OCI-LY7 (cell line): ENCODE measurements at regions not wholly inside any gene's neighbourhood (a gene's known extent, or its start where the extent isn't known, plus 50 kb on each side); places are given as distances from the start of the nearest gene placed in this dataset.

ENCODE experiments used
- BruUV-seq: library from RNA; stranded (reverse); fragments of 400-500 nt; replicated peaks from 2 replicates; lab custom pipeline; 2021; lab: Mats Ljungman, UMichigan
- CTCF ChIA-PET: fragments of 300-600 bp; sonication (Branson Sonifier 250); formaldehyde crosslinking; loops from one replicate; lab custom pipeline; 2022; ENCODE audit warnings: antibody characterized with exemption; ENCODE audit not compliant: unreplicated experiment; lab: Charles Lee
- POLR2A ChIA-PET: fragments of 300-600 bp; sonication (Branson Sonifier 250); formaldehyde crosslinking; loops from one replicate; lab custom pipeline; 2022; ENCODE audit warnings: antibody characterized with exemption; lab: Charles Lee
- DNase-seq: peaks from one replicate; pipeline ENCODE4 v3.0.0-alpha.2; 2015; ENCODE audit warnings: low spot score
- H2AFZ ChIP-seq: fragments of 200-600 bp; sonication (generic), shearing (Covaris generic); 2 replicates; pipeline ENCODE4 v1.6.1; 2014; ENCODE audit warnings: mild to moderate bottlenecking, antibody characterized with exemption, low read length, moderate library complexity
- H3K27ac ChIP-seq: fragments of 200-600 bp; sonication (generic); 2 replicates; pipeline ENCODE4 v1.5.1; 2014; ENCODE audit warnings: mixed run types, low read depth, mild to moderate bottlenecking, moderate library complexity, low read length, inconsistent platforms; ENCODE audit not compliant: poor library complexity, severe bottlenecking
- H3K36me3 ChIP-seq: fragments of 200-600 bp; sonication (generic); 2 replicates; pipeline ENCODE4 v1.6.1; 2014; ENCODE audit warnings: mild to moderate bottlenecking, antibody characterized with exemption, low read length, moderate library complexity, mixed read lengths; ENCODE audit not compliant: insufficient read depth
- H3K4me1 ChIP-seq: fragments of 200-600 bp; sonication (generic); 2 replicates; pipeline ENCODE4 v1.5.1; 2014; ENCODE audit warnings: mild to moderate bottlenecking, low read length; ENCODE audit not compliant: insufficient read depth, poor library complexity, severe bottlenecking
- H3K4me2 ChIP-seq: fragments of 200-600 bp; sonication (generic); 2 replicates; pipeline ENCODE4 v1.6.1; 2014; ENCODE audit warnings: mild to moderate bottlenecking, low read length
- H3K4me3 ChIP-seq: fragments of 200-600 bp; sonication (generic); 2 replicates; pipeline ENCODE4 v1.5.1; 2014; ENCODE audit warnings: mild to moderate bottlenecking, low read depth, low read length; ENCODE audit not compliant: poor library complexity, severe bottlenecking
- H3K79me2 ChIP-seq: fragments of 200-600 bp; sonication (generic); 2 replicates; pipeline ENCODE4 v1.6.1; 2016; ENCODE audit warnings: low read depth, mild to moderate bottlenecking, low read length, moderate library complexity, mixed read lengths; ENCODE audit not compliant: insufficient read depth
- H3K9me2 ChIP-seq: fragments of 200-600 bp; sonication (generic); 2 replicates; pipeline ENCODE4 v1.6.1; 2016; ENCODE audit warnings: mild to moderate bottlenecking, low read length, mixed read lengths; ENCODE audit not compliant: insufficient read depth
- H3K9me3 ChIP-seq: fragments of 200-600 bp; sonication (generic); 2 replicates; pipeline ENCODE4 v1.6.1; 2014; ENCODE audit warnings: mild to moderate bottlenecking, mixed run types, low read length, mixed read lengths
- H4K20me1 ChIP-seq: fragments of 200-600 bp; sonication (generic); 2 replicates; pipeline ENCODE4 v1.6.1; 2014; ENCODE audit warnings: mild to moderate bottlenecking, antibody characterized with exemption, low read length, moderate library complexity, mixed read lengths; ENCODE audit not compliant: insufficient read depth
- CTCF ChIP-seq: fragments of 200-600 bp; sonication (generic); conservative IDR thresholded peaks from 2 replicates; pipeline ENCODE4 v1.5.1; 2014; ENCODE audit warnings: mild to moderate bottlenecking, antibody characterized with exemption, low read length, moderate library complexity, mixed read lengths
- EZH2phosphoT487 ChIP-seq: fragments of 200-600 bp; sonication (generic); IDR thresholded peaks from 2 replicates; pipeline ENCODE4 v1.6.1; 2018; ENCODE audit warnings: low read depth, borderline replicate concordance, mild to moderate bottlenecking, mixed run types, antibody characterized with exemption, low read length, moderate library complexity, mixed read lengths
- intact Hi-C: fragments of 100-400 bp; cut with micrococcal nuclease; formaldehyde crosslinking; loops from one replicate; pipeline ENCODE4 v1.10.0; 2022; ENCODE audit not compliant: unreplicated experiment

GRCh38 chr17:53736516-53737240, 86.0 kb upstream of the KIF2B start:
- TF ChIP-seq CTCF (no peak), EZH2phosphoT487 (no peak)
- POLR2A ChIA-PET = interaction anchor here (0.6 to 0.7 kb wide), 2 partner anchors 10 to 262 kb away, joined by 3 read pairs; no protein-coding TSS in a partner anchor
- H3K4me2 ChIP-seq = no peak overlapping the region
- no peaks in the 10 kb centered on the region for H4K20me1 ChIP-seq
- no TSS peak for BruUV-seq
- intact Hi-C loops = no loop called here
- CTCF ChIA-PET = no interaction called here
- H3K36me3 ChIP-seq = no peaks in the 10 kb centered on the region
- no peaks in the 10 kb centered on the region for H3K9me3 ChIP-seq
- no peak overlapping the region for H3K4me3 ChIP-seq
- H3K9me2 ChIP-seq = no peaks in the 10 kb centered on the region; the same call in 1 of the 2 replicates
- H3K27ac ChIP-seq = no peak overlapping the region
- H3K4me1 ChIP-seq = no peaks in the 10 kb centered on the region
- DNase-seq = no peak
- H3K79me2 ChIP-seq = no peaks in the 10 kb centered on the region
- H2AFZ ChIP-seq = peak overlapping the region; percentile 25; the same call in 1 of the 2 replicates

GRCh38 chr17:53724726-53725125, 98.0 kb upstream of the KIF2B start:
- Histone ChIP-seq H3K79me2 (no peaks in the 10 kb centered on the region), H3K4me1 (peaks cover 15% of the 10 kb centered on the region), H3K27ac (no peak overlapping the region), H3K9me2 (no peaks in the 10 kb centered on the region), H3K4me3 (no peak overlapping the region), H2AFZ (no peak overlapping the region), H3K9me3 (peaks cover 5% of the 10 kb centered on the region; the same call in 1 of the 2 replicates), H3K4me2 (no peak overlapping the region), H4K20me1 (no peaks in the 10 kb centered on the region), H3K36me3 (no peaks in the 10 kb centered on the region)
- BruUV-seq = no TSS peak
- no peak for DNase-seq
- ChIA-PET CTCF (no interaction called here), POLR2A (no interaction called here)
- intact Hi-C loops = no loop called here
- TF ChIP-seq CTCF (no peak), EZH2phosphoT487 (no peak)

GRCh38 chr17:53722407-53722806, 100.3 kb upstream of the KIF2B start:
- Histone ChIP-seq H3K4me2 (peak overlapping the region; percentile 65), H3K4me1 (peaks cover 15% of the 10 kb centered on the region), H2AFZ (peak overlapping the region; percentile 89), H3K27ac (peak overlapping the region; percentile 9), H3K9me2 (no peaks in the 10 kb centered on the region), H3K4me3 (peak overlapping the region; percentile 45), H3K36me3 (no peaks in the 10 kb centered on the region), H3K79me2 (no peaks in the 10 kb centered on the region), H3K9me3 (peaks cover 5% of the 10 kb centered on the region; the same call in 1 of the 2 replicates), H4K20me1 (no peaks in the 10 kb centered on the region)
- intact Hi-C loops = no loop called here
- DNase-seq = no peak
- no peak for TF ChIP-seq EZH2phosphoT487
- no peak for TF ChIP-seq CTCF
- CTCF ChIA-PET = no interaction called here
- POLR2A ChIA-PET = interaction anchor here (0.6 to 2.6 kb wide), 8 partner anchors 13 to 1218 kb away, joined by 3 to 9 read pairs (median 4); no protein-coding TSS in a partner anchor
- no TSS peak for BruUV-seq
